GM23338 (cell line): ENCODE measurements at regions not wholly inside any gene's neighbourhood (a gene's known extent, or its start where the extent isn't known, plus 50 kb on each side); places are given as distances from the start of the nearest gene placed in this dataset.

Experiments used
- ATAC-seq: fragments of 200-7000 bp; cut with Tn5 transposase; 3 replicates; pipeline ENCODE4 v1.9.1; 2020
- DNase-seq: peaks from one replicate; pipeline ENCODE4 v3.0.0-alpha.2; 2015; ENCODE audit warnings: low spot score
- H2AFZ ChIP-seq: fragments of 200-600 bp; sonication (generic); 2 replicates; pipeline ENCODE4 v1.8.0; 2016; ENCODE audit warnings: antibody characterized with exemption, mild to moderate bottlenecking, moderate library complexity
- H3F3A ChIP-seq: fragments of 200-600 bp; sonication (generic); replicated peaks from 2 replicates; pipeline ENCODE4 v1.8.0; 2017; ENCODE audit warnings: antibody characterized with exemption, mixed run types, low read depth
- H3K27ac ChIP-seq: fragments of 200-600 bp; sonication (generic); 2 replicates; pipeline ENCODE4 v1.6.1; 2016; ENCODE audit warnings: low read depth
- H3K27me3 ChIP-seq: fragments of 200-600 bp; sonication (generic); 2 replicates; pipeline ENCODE4 v1.8.0; 2016; ENCODE audit warnings: mild to moderate bottlenecking, mixed run types, moderate library complexity; ENCODE audit not compliant: insufficient read depth
- H3K36me3 ChIP-seq: fragments of 200-600 bp; sonication (generic); 2 replicates; pipeline ENCODE4 v1.8.0; 2016; ENCODE audit warnings: mild to moderate bottlenecking; ENCODE audit not compliant: insufficient read depth
- H3K4me1 ChIP-seq: fragments of 200-600 bp; sonication (generic); 2 replicates; pipeline ENCODE4 v1.8.0; 2016; ENCODE audit warnings: mild to moderate bottlenecking, moderate library complexity; ENCODE audit not compliant: insufficient read depth
- H3K4me2 ChIP-seq: fragments of 200-600 bp; sonication (generic); 2 replicates; pipeline ENCODE4 v1.7.1; 2017; ENCODE audit warnings: mixed run types
- H3K4me3 ChIP-seq: fragments of 200-600 bp; sonication (generic); 2 replicates; pipeline ENCODE4 v1.6.1; 2016; ENCODE audit warnings: mixed run types
- H3K79me2 ChIP-seq: fragments of 200-600 bp; sonication (generic); replicated peaks from 2 replicates; pipeline ENCODE4 v1.8.0; 2017; ENCODE audit warnings: mild to moderate bottlenecking; ENCODE audit not compliant: insufficient read depth
- H3K9me2 ChIP-seq: fragments of 200-600 bp; sonication (generic); 2 replicates; pipeline ENCODE4 v1.8.0; 2017; ENCODE audit not compliant: insufficient read depth
- H4K20me1 ChIP-seq: fragments of 200-600 bp; sonication (generic); replicated peaks from 2 replicates; pipeline ENCODE4 v1.8.0; 2017; ENCODE audit warnings: mild to moderate bottlenecking; ENCODE audit not compliant: insufficient read depth
- H3K27ac Mint-ChIP-seq: 2 replicates; pipeline ENCODE4 v1.8.0; 2020; ENCODE audit warnings: inconsistent platforms, mild to moderate bottlenecking, moderate library complexity, mixed read lengths
- H3K27me3 Mint-ChIP-seq: 3 replicates; pipeline ENCODE4 v1.8.0; 2022; ENCODE audit warnings: low read depth, mild to moderate bottlenecking, moderate library complexity, mixed read lengths, inconsistent platforms; ENCODE audit not compliant: insufficient read depth, poor library complexity
- H3K36me3 Mint-ChIP-seq: 3 replicates; pipeline ENCODE4 v1.8.0; 2021; ENCODE audit warnings: low read depth, mild to moderate bottlenecking, inconsistent platforms, moderate library complexity, mixed read lengths
- H3K4me1 Mint-ChIP-seq: 3 replicates; pipeline ENCODE4 v1.8.0; 2020; ENCODE audit warnings: mild to moderate bottlenecking, inconsistent platforms, mixed read lengths
- H3K4me3 Mint-ChIP-seq: 3 replicates; pipeline ENCODE4 v1.8.0; 2021; ENCODE audit warnings: moderate library complexity, mild to moderate bottlenecking, inconsistent platforms, mixed read lengths
- H3K9me3 Mint-ChIP-seq: 3 replicates; pipeline ENCODE4 v1.8.0; 2020; ENCODE audit warnings: moderate library complexity, mild to moderate bottlenecking, inconsistent platforms, mixed read lengths
- CREB1 ChIP-seq: fragments of 250-450 bp; sonication (Bioruptor Pico); IDR thresholded peaks from 2 replicates; pipeline ENCODE4 v1.5.0; 2020; ENCODE audit warnings: low read depth, mild to moderate bottlenecking, moderate library complexity
- EZH2 ChIP-seq: fragments of 200-600 bp; sonication (generic); IDR thresholded peaks from one replicate; pipeline ENCODE4 v1.8.0; 2017; ENCODE audit warnings: antibody characterized with exemption, mild to moderate bottlenecking, low read depth; ENCODE audit not compliant: unreplicated experiment
- EZH2phosphoT487 ChIP-seq: fragments of 200-600 bp; sonication (generic); IDR thresholded peaks from one replicate; pipeline ENCODE4 v1.8.1; 2018; ENCODE audit warnings: antibody characterized with exemption; ENCODE audit not compliant: unreplicated experiment
- JUNB ChIP-seq: IDR thresholded peaks from one replicate; pipeline ENCODE4 v1.6.1; 2016; ENCODE audit warnings: antibody characterized with exemption; ENCODE audit not compliant: unreplicated experiment
- POLR2AphosphoS5 ChIP-seq: IDR thresholded peaks from 2 replicates; pipeline ENCODE4 v1.6.1; 2016; ENCODE audit warnings: antibody characterized with exemption, low read depth
- STAT1 ChIP-seq: IDR thresholded peaks from one replicate; pipeline ENCODE4 v1.6.1; 2016; ENCODE audit warnings: antibody characterized with exemption; ENCODE audit not compliant: unreplicated experiment
- ZNF114 ChIP-seq: fragments of 250-450 bp; sonication (Bioruptor Pico); IDR thresholded peaks from 2 replicates; pipeline ENCODE4 v1.5.0; 2020; ENCODE audit warnings: mild to moderate bottlenecking, moderate library complexity
- ZNF331 ChIP-seq: fragments of 250-450 bp; sonication (Bioruptor Pico); IDR thresholded peaks from 2 replicates; pipeline ENCODE4 v1.5.0; 2020; ENCODE audit warnings: low read depth, mild to moderate bottlenecking, moderate library complexity
- TF ChIP-seq, protein P1 (sequence below): fragments of 250-450 bp; sonication (Bioruptor Pico); IDR thresholded peaks from 2 replicates; pipeline ENCODE4 v1.5.0; 2020; ENCODE audit warnings: mild to moderate bottlenecking, moderate library complexity
- TF ChIP-seq, protein P2 (sequence below): IDR thresholded peaks from one replicate; pipeline ENCODE4 v1.6.1; 2018; ENCODE audit warnings: antibody characterized with exemption; ENCODE audit not compliant: unreplicated experiment
- TF ChIP-seq, protein P3 (sequence below), 2 experiments: fragments of 200-600 bp in 1 of 2; sonication (generic) in 1 of 2; conservative IDR thresholded peaks; 2 replicates each; pipeline versions ENCODE4 v1.5.1 to v1.6.1; 2016 to 2017; ENCODE audit warnings: antibody characterized with exemption in 2 of 2, low read depth in 2 of 2, mild to moderate bottlenecking in 2 of 2, moderate library complexity in 1 of 2

DNA sequence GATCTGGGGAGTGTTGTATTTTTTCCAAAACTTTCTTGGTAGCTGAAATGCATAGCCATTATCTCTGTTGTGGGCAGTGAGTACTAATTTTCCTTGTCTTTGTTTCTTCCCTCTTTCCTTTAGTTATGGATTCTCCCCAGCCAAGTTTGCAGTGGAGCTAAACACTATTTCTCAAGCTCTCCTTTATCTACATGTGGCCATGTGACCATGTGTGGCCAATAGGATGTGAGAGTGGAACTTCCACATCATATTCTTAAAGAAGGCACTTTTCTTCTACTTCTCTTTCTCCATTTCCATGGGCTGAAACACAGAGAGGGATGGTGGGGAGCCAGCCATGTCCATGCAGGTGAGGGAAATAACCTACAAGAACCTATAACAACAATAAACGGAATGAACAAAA is 230.8 kb downstream of the CTH start (continued):
- TF ChIP-seq, protein P1, sequence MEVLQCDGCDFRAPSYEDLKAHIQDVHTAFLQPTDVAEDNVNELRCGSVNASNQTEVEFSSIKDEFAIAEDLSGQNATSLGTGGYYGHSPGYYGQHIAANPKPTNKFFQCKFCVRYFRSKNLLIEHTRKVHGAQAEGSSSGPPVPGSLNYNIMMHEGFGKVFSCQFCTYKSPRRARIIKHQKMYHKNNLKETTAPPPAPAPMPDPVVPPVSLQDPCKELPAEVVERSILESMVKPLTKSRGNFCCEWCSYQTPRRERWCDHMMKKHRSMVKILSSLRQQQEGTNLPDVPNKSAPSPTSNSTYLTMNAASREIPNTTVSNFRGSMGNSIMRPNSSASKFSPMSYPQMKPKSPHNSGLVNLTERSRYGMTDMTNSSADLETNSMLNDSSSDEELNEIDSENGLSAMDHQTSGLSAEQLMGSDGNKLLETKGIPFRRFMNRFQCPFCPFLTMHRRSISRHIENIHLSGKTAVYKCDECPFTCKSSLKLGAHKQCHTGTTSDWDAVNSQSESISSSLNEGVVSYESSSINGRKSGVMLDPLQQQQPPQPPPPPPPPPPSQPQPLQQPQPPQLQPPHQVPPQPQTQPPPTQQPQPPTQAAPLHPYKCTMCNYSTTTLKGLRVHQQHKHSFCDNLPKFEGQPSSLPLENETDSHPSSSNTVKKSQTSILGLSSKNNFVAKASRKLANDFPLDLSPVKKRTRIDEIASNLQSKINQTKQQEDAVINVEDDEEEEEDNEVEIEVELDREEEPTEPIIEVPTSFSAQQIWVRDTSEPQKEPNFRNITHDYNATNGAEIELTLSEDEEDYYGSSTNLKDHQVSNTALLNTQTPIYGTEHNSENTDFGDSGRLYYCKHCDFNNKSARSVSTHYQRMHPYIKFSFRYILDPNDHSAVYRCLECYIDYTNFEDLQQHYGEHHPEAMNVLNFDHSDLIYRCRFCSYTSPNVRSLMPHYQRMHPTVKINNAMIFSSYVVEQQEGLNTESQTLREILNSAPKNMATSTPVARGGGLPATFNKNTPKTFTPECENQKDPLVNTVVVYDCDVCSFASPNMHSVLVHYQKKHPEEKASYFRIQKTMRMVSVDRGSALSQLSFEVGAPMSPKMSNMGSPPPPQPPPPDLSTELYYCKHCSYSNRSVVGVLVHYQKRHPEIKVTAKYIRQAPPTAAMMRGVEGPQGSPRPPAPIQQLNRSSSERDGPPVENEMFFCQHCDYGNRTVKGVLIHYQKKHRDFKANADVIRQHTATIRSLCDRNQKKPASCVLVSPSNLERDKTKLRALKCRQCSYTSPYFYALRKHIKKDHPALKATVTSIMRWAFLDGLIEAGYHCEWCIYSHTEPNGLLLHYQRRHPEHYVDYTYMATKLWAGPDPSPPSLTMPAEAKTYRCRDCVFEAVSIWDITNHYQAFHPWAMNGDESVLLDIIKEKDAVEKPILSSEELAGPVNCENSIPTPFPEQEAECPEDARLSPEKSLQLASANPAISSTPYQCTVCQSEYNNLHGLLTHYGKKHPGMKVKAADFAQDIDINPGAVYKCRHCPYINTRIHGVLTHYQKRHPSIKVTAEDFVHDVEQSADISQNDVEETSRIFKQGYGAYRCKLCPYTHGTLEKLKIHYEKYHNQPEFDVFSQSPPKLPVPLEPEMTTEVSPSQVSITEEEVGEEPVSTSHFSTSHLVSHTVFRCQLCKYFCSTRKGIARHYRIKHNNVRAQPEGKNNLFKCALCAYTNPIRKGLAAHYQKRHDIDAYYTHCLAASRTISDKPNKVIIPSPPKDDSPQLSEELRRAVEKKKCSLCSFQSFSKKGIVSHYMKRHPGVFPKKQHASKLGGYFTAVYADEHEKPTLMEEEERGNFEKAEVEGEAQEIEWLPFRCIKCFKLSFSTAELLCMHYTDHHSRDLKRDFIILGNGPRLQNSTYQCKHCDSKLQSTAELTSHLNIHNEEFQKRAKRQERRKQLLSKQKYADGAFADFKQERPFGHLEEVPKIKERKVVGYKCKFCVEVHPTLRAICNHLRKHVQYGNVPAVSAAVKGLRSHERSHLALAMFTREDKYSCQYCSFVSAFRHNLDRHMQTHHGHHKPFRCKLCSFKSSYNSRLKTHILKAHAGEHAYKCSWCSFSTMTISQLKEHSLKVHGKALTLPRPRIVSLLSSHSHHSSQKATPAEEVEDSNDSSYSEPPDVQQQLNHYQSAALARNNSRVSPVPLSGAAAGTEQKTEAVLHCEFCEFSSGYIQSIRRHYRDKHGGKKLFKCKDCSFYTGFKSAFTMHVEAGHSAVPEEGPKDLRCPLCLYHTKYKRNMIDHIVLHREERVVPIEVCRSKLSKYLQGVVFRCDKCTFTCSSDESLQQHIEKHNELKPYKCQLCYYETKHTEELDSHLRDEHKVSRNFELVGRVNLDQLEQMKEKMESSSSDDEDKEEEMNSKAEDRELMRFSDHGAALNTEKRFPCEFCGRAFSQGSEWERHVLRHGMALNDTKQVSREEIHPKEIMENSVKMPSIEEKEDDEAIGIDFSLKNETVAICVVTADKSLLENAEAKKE: no peak
- TF ChIP-seq EZH2 (no peak), ZNF331 (CRISPR knock-in tag) (no peak)
- TF ChIP-seq, protein P2, sequence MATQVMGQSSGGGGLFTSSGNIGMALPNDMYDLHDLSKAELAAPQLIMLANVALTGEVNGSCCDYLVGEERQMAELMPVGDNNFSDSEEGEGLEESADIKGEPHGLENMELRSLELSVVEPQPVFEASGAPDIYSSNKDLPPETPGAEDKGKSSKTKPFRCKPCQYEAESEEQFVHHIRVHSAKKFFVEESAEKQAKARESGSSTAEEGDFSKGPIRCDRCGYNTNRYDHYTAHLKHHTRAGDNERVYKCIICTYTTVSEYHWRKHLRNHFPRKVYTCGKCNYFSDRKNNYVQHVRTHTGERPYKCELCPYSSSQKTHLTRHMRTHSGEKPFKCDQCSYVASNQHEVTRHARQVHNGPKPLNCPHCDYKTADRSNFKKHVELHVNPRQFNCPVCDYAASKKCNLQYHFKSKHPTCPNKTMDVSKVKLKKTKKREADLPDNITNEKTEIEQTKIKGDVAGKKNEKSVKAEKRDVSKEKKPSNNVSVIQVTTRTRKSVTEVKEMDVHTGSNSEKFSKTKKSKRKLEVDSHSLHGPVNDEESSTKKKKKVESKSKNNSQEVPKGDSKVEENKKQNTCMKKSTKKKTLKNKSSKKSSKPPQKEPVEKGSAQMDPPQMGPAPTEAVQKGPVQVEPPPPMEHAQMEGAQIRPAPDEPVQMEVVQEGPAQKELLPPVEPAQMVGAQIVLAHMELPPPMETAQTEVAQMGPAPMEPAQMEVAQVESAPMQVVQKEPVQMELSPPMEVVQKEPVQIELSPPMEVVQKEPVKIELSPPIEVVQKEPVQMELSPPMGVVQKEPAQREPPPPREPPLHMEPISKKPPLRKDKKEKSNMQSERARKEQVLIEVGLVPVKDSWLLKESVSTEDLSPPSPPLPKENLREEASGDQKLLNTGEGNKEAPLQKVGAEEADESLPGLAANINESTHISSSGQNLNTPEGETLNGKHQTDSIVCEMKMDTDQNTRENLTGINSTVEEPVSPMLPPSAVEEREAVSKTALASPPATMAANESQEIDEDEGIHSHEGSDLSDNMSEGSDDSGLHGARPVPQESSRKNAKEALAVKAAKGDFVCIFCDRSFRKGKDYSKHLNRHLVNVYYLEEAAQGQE: no peak

DNA sequence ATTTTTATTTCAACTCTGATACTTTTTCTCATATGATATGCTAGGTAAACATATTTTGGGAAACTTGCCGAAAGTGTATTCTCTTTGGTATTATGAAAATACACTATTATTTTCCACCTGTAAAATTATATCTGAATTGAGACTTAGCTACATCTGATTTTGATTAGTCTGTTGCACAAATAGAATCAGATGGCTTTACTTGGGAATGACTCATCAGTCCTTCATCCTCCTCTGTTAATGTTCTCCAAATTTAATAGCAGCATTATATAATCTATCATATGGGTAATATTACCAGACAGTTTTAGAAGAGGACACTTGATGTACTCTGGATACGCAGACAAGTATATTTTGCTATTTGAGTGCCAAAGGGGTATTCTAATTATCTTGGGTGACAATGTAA is 245.3 kb downstream of the CTH start:
- no peak overlapping the region for H3K4me2 ChIP-seq
- H3K4me3 ChIP-seq: no peak overlapping the region
- H3K4me1 ChIP-seq: no peaks in the 10 kb centered on the region
- H3K9me2 ChIP-seq: no peaks in the 10 kb centered on the region
- H3K27ac ChIP-seq: no peak overlapping the region
- no peaks in the 10 kb centered on the region for H3K79me2 ChIP-seq
- no peaks in the 10 kb centered on the region for H4K20me1 ChIP-seq
- no peak overlapping the region for H3K27ac Mint-ChIP-seq
- no peaks in the 10 kb centered on the region for H3K27me3 ChIP-seq
- DNase-seq (no peak), ATAC-seq (no peak)
- no peak overlapping the region for H2AFZ ChIP-seq
- H3K27me3 Mint-ChIP-seq: no peaks in the 10 kb centered on the region
- no peaks in the 10 kb centered on the region for H3K9me3 Mint-ChIP-seq
- no peaks in the 10 kb centered on the region for H3F3A ChIP-seq
- H3K36me3 ChIP-seq: no peaks in the 10 kb centered on the region
- no peaks in the 10 kb centered on the region for H3K36me3 Mint-ChIP-seq
- H3K4me3 Mint-ChIP-seq: no peak overlapping the region
- H3K4me1 Mint-ChIP-seq: no peaks in the 10 kb centered on the region
- no peak for TF ChIP-seq POLR2AphosphoS5
- TF ChIP-seq ZNF114: no peak
- no peak for TF ChIP-seq JUNB
- no peak for TF ChIP-seq EZH2phosphoT487
- TF ChIP-seq, protein P2: no peak
- TF ChIP-seq ZNF331 (CRISPR knock-in tag): no peak
- TF ChIP-seq STAT1: no peak
- TF ChIP-seq, protein P3, sequence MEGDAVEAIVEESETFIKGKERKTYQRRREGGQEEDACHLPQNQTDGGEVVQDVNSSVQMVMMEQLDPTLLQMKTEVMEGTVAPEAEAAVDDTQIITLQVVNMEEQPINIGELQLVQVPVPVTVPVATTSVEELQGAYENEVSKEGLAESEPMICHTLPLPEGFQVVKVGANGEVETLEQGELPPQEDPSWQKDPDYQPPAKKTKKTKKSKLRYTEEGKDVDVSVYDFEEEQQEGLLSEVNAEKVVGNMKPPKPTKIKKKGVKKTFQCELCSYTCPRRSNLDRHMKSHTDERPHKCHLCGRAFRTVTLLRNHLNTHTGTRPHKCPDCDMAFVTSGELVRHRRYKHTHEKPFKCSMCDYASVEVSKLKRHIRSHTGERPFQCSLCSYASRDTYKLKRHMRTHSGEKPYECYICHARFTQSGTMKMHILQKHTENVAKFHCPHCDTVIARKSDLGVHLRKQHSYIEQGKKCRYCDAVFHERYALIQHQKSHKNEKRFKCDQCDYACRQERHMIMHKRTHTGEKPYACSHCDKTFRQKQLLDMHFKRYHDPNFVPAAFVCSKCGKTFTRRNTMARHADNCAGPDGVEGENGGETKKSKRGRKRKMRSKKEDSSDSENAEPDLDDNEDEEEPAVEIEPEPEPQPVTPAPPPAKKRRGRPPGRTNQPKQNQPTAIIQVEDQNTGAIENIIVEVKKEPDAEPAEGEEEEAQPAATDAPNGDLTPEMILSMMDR (conservative IDR thresholded peaks at IDR 0.05; ENCODE audit: low read depth in 2 of 2): no peak
- no peak for TF ChIP-seq CREB1
